Astrocyte (in vitro differentiated cells and primary cell): ENCODE measurements at regions not wholly inside any gene's neighbourhood (a gene's known extent, or its start where the extent isn't known, plus 50 kb on each side); places are given as distances from the start of the nearest gene placed in this dataset.

Experiments used
- DNase-seq: peaks from one replicate; pipeline ENCODE4 v3.0.0-alpha.2; 2010; ENCODE audit warnings: low read depth
- FAIRE-seq: peaks from 2 replicates; lab custom pipeline; 2011; peaks lifted over from hg19 to GRCh38; lab: Jason Lieb, UNC
- H2AFZ ChIP-seq: 2 replicates; pipeline ENCODE4 v1.6.0; 2012; ENCODE audit warnings: low read depth, low read length, inconsistent platforms
- H3K27ac ChIP-seq: 2 replicates; pipeline ENCODE4 v1.5.1; 2011; ENCODE audit warnings: low read depth, low read length, inconsistent platforms
- H3K27me3 ChIP-seq: 2 replicates; pipeline ENCODE4 v1.6.0; 2011; ENCODE audit warnings: low read length, inconsistent platforms; ENCODE audit not compliant: insufficient read depth
- H3K36me3 ChIP-seq: 2 replicates; pipeline ENCODE4 v1.5.1; 2011; ENCODE audit warnings: low read length, inconsistent platforms; ENCODE audit not compliant: insufficient read depth
- H3K4me1 ChIP-seq: 2 replicates; pipeline ENCODE4 v1.5.1; 2011; ENCODE audit warnings: low read length, inconsistent platforms; ENCODE audit not compliant: insufficient read depth
- H3K4me2 ChIP-seq: 2 replicates; pipeline ENCODE4 v1.6.0; 2012; ENCODE audit warnings: low read length, inconsistent platforms
- H3K4me3 ChIP-seq: 2 replicates; pipeline ENCODE4 v1.5.1; 2011; ENCODE audit warnings: low read depth, mild to moderate bottlenecking, low read length, inconsistent platforms; ENCODE audit not compliant: insufficient read depth
- H3K79me2 ChIP-seq: 2 replicates; pipeline ENCODE4 v1.6.0; 2012; ENCODE audit warnings: mild to moderate bottlenecking, low read length, inconsistent platforms; ENCODE audit not compliant: insufficient read depth
- H3K9ac ChIP-seq: 2 replicates; pipeline ENCODE4 v1.6.0; 2012; ENCODE audit warnings: mild to moderate bottlenecking, low read length, inconsistent platforms
- H3K9me3 ChIP-seq: 2 replicates; pipeline ENCODE4 v1.5.1; 2012; ENCODE audit warnings: low read depth, mild to moderate bottlenecking, low read length, inconsistent platforms; ENCODE audit not compliant: insufficient read depth
- H4K20me1 ChIP-seq: 2 replicates; pipeline ENCODE4 v1.6.0; 2012; ENCODE audit warnings: low read length, inconsistent platforms; ENCODE audit not compliant: insufficient read depth
- H3K27ac Mint-ChIP-seq: one replicate; pipeline ENCODE4 v1.8.0; 2021; ENCODE audit warnings: mild to moderate bottlenecking, mixed read lengths; ENCODE audit not compliant: unreplicated experiment
- H3K27me3 Mint-ChIP-seq: one replicate; pipeline ENCODE4 v1.8.0; 2021; ENCODE audit warnings: low read depth, mixed read lengths; ENCODE audit not compliant: unreplicated experiment
- H3K36me3 Mint-ChIP-seq: one replicate; pipeline ENCODE4 v1.8.0; 2021; ENCODE audit warnings: low read depth, mixed read lengths; ENCODE audit not compliant: unreplicated experiment
- H3K4me1 Mint-ChIP-seq: one replicate; pipeline ENCODE4 v1.8.0; 2021; ENCODE audit warnings: low read depth, mixed read lengths; ENCODE audit not compliant: unreplicated experiment
- H3K4me3 Mint-ChIP-seq: one replicate; pipeline ENCODE4 v1.8.0; 2021; ENCODE audit warnings: mild to moderate bottlenecking, moderate library complexity, mixed read lengths; ENCODE audit not compliant: unreplicated experiment
- H3K9me3 Mint-ChIP-seq: one replicate; pipeline ENCODE4 v1.8.0; 2021; ENCODE audit warnings: mild to moderate bottlenecking, mixed read lengths; ENCODE audit not compliant: unreplicated experiment
- CTCF ChIP-seq: IDR thresholded peaks from 2 replicates; pipeline ENCODE4 v1.5.1; 2011; ENCODE audit warnings: low read depth, mild to moderate bottlenecking, inconsistent platforms, low read length, moderate library complexity; ENCODE audit not compliant: insufficient read depth
- EZH2 ChIP-seq: IDR thresholded peaks from 2 replicates; pipeline ENCODE4 v1.6.1; 2012; ENCODE audit warnings: mild to moderate bottlenecking, low read length, inconsistent platforms; ENCODE audit not compliant: insufficient read depth

GRCh38 chr13:91236921-91237320 is 110.6 kb upstream of the MIR17HG start:
- FAIRE-seq, result no peak
- Mint-ChIP-seq H3K36me3 (no peaks in the 10 kb centered on the region), H3K27me3 (no peaks in the 10 kb centered on the region), H3K27ac (no peak overlapping the region), H3K4me3 (no peak overlapping the region), H3K9me3 (no peaks in the 10 kb centered on the region), H3K4me1 (peaks cover 6% of the 10 kb centered on the region)
- Histone ChIP-seq H3K9ac (no peak overlapping the region), H3K27ac (no peak overlapping the region), H3K79me2 (no peaks in the 10 kb centered on the region), H3K4me3 (no peak overlapping the region), H3K9me3 (no peaks in the 10 kb centered on the region), H4K20me1 (no peaks in the 10 kb centered on the region), H3K36me3 (no peaks in the 10 kb centered on the region), H3K4me1 (no peaks in the 10 kb centered on the region), H2AFZ (no peak overlapping the region), H3K27me3 (no peaks in the 10 kb centered on the region), H3K4me2 (no peak overlapping the region)
- no peak for DNase-seq
- TF ChIP-seq EZH2, result no peak
- no peak for TF ChIP-seq CTCF

GRCh38 chr13:91238036-91238435 is 109.5 kb upstream of the MIR17HG start:
- H3K27ac ChIP-seq, result no peak overlapping the region
- H3K27me3 Mint-ChIP-seq, result no peaks in the 10 kb centered on the region
- no peak overlapping the region for H3K27ac Mint-ChIP-seq
- no peaks in the 10 kb centered on the region for H3K9me3 Mint-ChIP-seq
- no peaks in the 10 kb centered on the region for H3K4me1 ChIP-seq
- H3K27me3 ChIP-seq, result no peaks in the 10 kb centered on the region
- no peak overlapping the region for H3K4me3 Mint-ChIP-seq
- peaks cover 4% of the 10 kb centered on the region for H3K4me1 Mint-ChIP-seq
- no peaks in the 10 kb centered on the region for H3K36me3 Mint-ChIP-seq
- H3K79me2 ChIP-seq, result no peaks in the 10 kb centered on the region
- no peaks in the 10 kb centered on the region for H3K9me3 ChIP-seq
- no peak for TF ChIP-seq EZH2
- no peak for TF ChIP-seq CTCF
- no peaks in the 10 kb centered on the region for H4K20me1 ChIP-seq
- no peak overlapping the region for H2AFZ ChIP-seq
- H3K9ac ChIP-seq, result no peak overlapping the region
- FAIRE-seq (no peak), DNase-seq (no peak)
- H3K4me2 ChIP-seq, result no peak overlapping the region
- no peak overlapping the region for H3K4me3 ChIP-seq
- H3K36me3 ChIP-seq, result no peaks in the 10 kb centered on the region

DNA sequence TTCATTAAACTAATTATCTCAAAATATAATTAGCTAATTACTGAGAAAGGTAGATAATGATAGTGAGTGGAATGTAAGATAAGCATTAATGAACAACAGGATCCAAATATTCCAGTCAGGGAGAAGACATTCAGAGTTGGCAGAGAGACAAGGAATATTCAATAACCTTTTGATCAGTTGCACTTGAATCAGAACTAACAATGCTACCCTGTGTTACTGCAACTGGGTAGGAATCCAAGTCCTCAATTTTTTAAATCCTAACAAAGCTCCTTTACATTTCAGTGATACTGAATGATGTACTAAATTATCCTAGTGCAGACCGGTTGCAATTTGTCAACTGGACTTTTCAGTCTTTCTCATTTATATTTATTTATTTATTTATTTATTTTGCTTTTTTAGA is 107.1 kb upstream of the MIR17HG start:
- H3K4me1 Mint-ChIP-seq, result peaks cover 3% of the 10 kb centered on the region
- H3K79me2 ChIP-seq, result no peaks in the 10 kb centered on the region
- no peak overlapping the region for H3K9ac ChIP-seq
- no peak overlapping the region for H3K4me3 ChIP-seq
- H3K36me3 Mint-ChIP-seq, result no peaks in the 10 kb centered on the region
- H3K4me3 Mint-ChIP-seq, result no peak overlapping the region
- no peaks in the 10 kb centered on the region for H3K4me1 ChIP-seq
- no peak overlapping the region for H3K4me2 ChIP-seq
- H3K27me3 Mint-ChIP-seq, result peaks cover 1% of the 10 kb centered on the region
- H2AFZ ChIP-seq, result no peak overlapping the region
- H4K20me1 ChIP-seq, result no peaks in the 10 kb centered on the region
- no peak for FAIRE-seq
- H3K36me3 ChIP-seq, result no peaks in the 10 kb centered on the region
- TF ChIP-seq EZH2 (no peak), CTCF (no peak)
- H3K27ac Mint-ChIP-seq, result no peak overlapping the region
- H3K9me3 Mint-ChIP-seq, result no peaks in the 10 kb centered on the region
- no peak for DNase-seq
- H3K9me3 ChIP-seq, result no peaks in the 10 kb centered on the region
- no peaks in the 10 kb centered on the region for H3K27me3 ChIP-seq
- H3K27ac ChIP-seq, result no peak overlapping the region
